BJ (cell line): ENCODE measurements at regions not wholly inside any gene's neighbourhood (a gene's known extent, or its start where the extent isn't known, plus 50 kb on each side); places are given as distances from the start of the nearest gene placed in this dataset.

ENCODE experiments used
- CTCF ChIA-PET: fragments of 350-600 bp; formaldehyde crosslinking; extraction: SDS; loops from one replicate; lab custom pipeline; 2021; ENCODE audit warnings: antibody characterized with exemption, inconsistent platforms; lab: Yijun Ruan, JAX
- POLR2A ChIA-PET: fragments of 300-600 bp; sonication (Branson Sonifier 250); formaldehyde crosslinking; extraction: SDS; loops from one replicate; lab custom pipeline; 2021; ENCODE audit warnings: antibody characterized with exemption; lab: Charles Lee
- DNase-seq: peaks from one replicate; pipeline ENCODE4 v3.0.0-alpha.2; 2011; ENCODE audit warnings: low read depth
- H3K27me3 ChIP-seq: 2 replicates; pipeline ENCODE4 v1.6.0; 2011; ENCODE audit warnings: low read length; ENCODE audit not compliant: control insufficient read depth, insufficient read depth
- H3K36me3 ChIP-seq: 2 replicates; pipeline ENCODE4 v1.5.1; 2011; ENCODE audit warnings: low read length; ENCODE audit not compliant: control insufficient read depth, insufficient read depth
- H3K4me3 ChIP-seq: 2 replicates; pipeline ENCODE4 v1.5.1; 2011; ENCODE audit warnings: low read depth, mild to moderate bottlenecking, control low read depth, low read length
- TF ChIP-seq, protein P1 (sequence below): IDR thresholded peaks from 2 replicates; pipeline ENCODE4 v1.5.1; 2011; ENCODE audit warnings: low read depth, mild to moderate bottlenecking, control low read depth, inconsistent platforms, low read length, moderate library complexity; ENCODE audit not compliant: insufficient read depth

DNA sequence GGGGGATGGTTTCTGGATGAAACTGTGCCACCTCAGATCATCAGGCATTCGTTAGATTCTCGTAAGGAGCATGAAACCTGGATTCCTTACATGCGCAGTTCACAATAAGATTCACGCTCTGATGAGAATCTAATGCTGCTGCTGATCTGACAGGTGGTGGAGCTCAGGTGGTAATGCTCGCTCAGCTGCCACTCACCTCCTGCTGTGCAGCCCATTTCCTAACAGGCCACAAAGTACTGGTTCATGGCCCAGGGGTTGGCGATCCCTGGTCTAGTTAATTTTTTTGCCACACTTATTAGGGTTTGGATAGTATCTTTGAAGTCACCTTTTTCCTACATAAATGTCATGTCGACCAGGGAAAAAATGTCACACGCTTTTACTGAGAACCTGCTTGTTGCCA lies 96.8 kb upstream of the MLIP start:
- ChIA-PET CTCF (no interaction called here), POLR2A (no interaction called here)
- TF ChIP-seq, protein P1, sequence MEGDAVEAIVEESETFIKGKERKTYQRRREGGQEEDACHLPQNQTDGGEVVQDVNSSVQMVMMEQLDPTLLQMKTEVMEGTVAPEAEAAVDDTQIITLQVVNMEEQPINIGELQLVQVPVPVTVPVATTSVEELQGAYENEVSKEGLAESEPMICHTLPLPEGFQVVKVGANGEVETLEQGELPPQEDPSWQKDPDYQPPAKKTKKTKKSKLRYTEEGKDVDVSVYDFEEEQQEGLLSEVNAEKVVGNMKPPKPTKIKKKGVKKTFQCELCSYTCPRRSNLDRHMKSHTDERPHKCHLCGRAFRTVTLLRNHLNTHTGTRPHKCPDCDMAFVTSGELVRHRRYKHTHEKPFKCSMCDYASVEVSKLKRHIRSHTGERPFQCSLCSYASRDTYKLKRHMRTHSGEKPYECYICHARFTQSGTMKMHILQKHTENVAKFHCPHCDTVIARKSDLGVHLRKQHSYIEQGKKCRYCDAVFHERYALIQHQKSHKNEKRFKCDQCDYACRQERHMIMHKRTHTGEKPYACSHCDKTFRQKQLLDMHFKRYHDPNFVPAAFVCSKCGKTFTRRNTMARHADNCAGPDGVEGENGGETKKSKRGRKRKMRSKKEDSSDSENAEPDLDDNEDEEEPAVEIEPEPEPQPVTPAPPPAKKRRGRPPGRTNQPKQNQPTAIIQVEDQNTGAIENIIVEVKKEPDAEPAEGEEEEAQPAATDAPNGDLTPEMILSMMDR: no peak
- H3K36me3 ChIP-seq: no peaks in the 10 kb centered on the region
- no peaks in the 10 kb centered on the region for H3K27me3 ChIP-seq
- no peak for DNase-seq
- H3K4me3 ChIP-seq: no peak overlapping the region

GRCh38 chr6:54017877-54018276 lies 93.4 kb upstream of the MLIP start:
- TF ChIP-seq, protein P1: no peak
- CTCF ChIA-PET: interaction anchor here (0.7 kb wide), 1 partner anchor 31 kb away, joined by 3 read pairs; no protein-coding TSS in a partner anchor
- Histone ChIP-seq H3K4me3 (no peak overlapping the region), H3K27me3 (no peaks in the 10 kb centered on the region), H3K36me3 (no peaks in the 10 kb centered on the region)
- POLR2A ChIA-PET: no interaction called here
- DNase-seq: no peak

DNA sequence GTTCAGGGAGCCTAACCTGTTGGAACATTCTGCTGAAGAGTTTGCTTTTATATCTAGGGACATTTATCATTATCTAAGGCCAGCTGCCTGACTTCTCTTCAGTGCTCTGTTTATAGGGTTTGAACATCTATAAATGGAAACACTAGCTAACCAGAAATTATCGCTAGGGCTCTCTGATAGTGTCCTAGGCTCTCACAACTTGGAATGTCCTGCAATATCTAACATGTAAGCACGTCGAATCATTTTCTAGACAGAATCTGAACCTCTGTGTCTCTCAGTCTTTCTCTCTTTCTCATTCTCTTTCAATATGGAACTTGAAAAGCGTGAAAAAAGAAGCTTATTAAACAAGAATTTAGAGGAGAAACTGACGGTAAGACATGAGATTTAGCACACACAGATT lies 92.5 kb upstream of the MLIP start:
- POLR2A ChIA-PET: no interaction called here
- no peak for DNase-seq
- Histone ChIP-seq H3K27me3 (no peaks in the 10 kb centered on the region), H3K4me3 (no peak overlapping the region), H3K36me3 (no peaks in the 10 kb centered on the region)
- TF ChIP-seq, protein P1: no peak
- CTCF ChIA-PET: no interaction called here

- Histone ChIP-seq H3K4me3 (no peak overlapping the region), H3K27me3 (no peaks in the 10 kb centered on the region), H3K36me3 (no peaks in the 10 kb centered on the region)
- POLR2A ChIA-PET: interaction anchor here (0.5 kb wide), 1 partner anchor 68 kb away, joined by 5 read pairs; no protein-coding TSS in a partner anchor
- CTCF ChIA-PET: no interaction called here
- TF ChIP-seq, protein P1: no peak
- DNase-seq: no peak
Measured at GRCh38 chr6:54019860-54020259, 91.4 kb upstream of the MLIP start.

- CTCF ChIA-PET: no interaction called here
- Histone ChIP-seq H3K36me3 (no peaks in the 10 kb centered on the region), H3K27me3 (no peaks in the 10 kb centered on the region), H3K4me3 (no peak overlapping the region)
- peak; percentile 15 for DNase-seq
- TF ChIP-seq, protein P1: no peak
- POLR2A ChIA-PET: interaction anchor here (0.5 kb wide), 1 partner anchor 68 kb away, joined by 5 read pairs; no protein-coding TSS in a partner anchor
Measured at GRCh38 chr6:54020334-54020733, 90.9 kb upstream of the MLIP start.
